GM13977 (cell line): ENCODE measurements at regions not wholly inside any gene's neighbourhood (a gene's known extent, or its start where the extent isn't known, plus 50 kb on each side); places are given as distances from the start of the nearest gene placed in this dataset.

Experiments
- DNase-seq: peaks from one replicate; pipeline ENCODE4 v3.0.0; 2012; ENCODE audit warnings: low spot score
- CTCF ChIP-seq: IDR thresholded peaks from 2 replicates; pipeline ENCODE4 v1.5.1; 2012; ENCODE audit warnings: mild to moderate bottlenecking, control low read depth; ENCODE audit not compliant: insufficient read depth; ENCODE audit errors: extremely low read depth, missing control alignments
- in situ Hi-C: fragments of 300-500 bp; cut with MboI; formaldehyde crosslinking; loops from one replicate; pipeline ENCODE4 v1.12.0; 2022; ENCODE audit warnings: low sequenced_read_pairs, low pct_unique_long_range_greater_than_20kb, mixed read lengths, inconsistent platforms; ENCODE audit not compliant: unreplicated experiment

DNA sequence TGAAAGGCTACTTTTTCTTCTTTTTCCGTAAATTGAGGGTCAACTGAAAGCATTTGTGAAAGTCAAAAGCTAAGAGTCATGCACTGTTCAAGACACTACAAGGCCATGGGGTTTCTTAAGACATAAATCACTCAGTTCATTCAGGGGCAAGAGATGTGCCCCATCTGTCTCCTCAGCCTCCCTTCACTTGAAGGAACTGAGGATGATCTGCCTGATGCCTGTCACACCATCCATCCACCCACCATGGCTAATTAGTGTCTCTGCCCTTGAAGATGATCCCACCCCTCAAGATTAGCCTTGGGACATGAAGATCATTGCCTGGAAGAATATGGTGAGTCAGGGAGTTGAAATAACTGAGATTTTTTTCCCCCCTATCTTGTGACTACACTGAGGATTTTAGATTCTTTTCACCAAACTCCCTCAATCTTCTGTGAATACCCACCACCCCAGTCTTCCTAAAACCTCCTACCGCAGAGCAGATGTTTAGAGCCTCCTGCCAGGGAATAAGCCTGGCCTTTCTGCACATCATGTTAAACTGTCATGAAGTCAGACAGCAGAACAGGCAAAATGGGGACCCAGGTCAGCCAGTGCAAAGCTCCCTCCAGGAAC lies 88.6 kb upstream of the LMO4 start:
- in situ Hi-C loops, result no loop called here
- no peak for DNase-seq
- no peak for TF ChIP-seq CTCF

DNA sequence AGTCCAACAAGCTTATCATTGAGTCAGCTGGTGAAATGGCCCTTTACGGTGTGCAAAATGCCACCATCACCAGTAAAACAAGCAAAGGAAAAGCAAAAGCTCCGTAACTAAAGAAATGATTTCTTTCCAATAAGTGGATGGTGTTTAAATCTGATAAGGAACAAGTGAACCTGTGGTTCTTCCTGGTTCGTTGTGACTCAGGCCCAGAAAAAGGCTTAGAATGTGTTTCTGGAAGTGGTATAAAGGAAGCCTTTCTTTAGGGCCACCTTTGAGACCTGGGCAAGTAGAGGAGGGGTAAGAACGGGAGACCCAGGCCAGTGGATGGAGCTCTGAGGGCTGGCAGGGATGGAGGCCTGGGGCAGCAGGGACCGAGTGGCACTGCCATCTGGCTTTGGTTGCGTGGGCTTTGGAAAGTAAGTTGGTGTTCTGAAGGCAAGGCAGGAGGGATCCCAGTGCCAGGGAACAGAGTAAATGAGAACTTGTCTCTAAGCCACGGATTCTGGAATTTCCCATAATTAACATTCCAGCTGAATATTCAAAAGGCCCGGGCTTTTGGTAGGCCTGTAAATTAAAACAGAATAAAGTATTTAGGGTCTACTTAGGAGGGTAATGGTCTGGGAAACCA lies 87.9 kb upstream of the LMO4 start:
- in situ Hi-C loops, result no loop called here
- no peak for DNase-seq
- no peak for TF ChIP-seq CTCF

DNA sequence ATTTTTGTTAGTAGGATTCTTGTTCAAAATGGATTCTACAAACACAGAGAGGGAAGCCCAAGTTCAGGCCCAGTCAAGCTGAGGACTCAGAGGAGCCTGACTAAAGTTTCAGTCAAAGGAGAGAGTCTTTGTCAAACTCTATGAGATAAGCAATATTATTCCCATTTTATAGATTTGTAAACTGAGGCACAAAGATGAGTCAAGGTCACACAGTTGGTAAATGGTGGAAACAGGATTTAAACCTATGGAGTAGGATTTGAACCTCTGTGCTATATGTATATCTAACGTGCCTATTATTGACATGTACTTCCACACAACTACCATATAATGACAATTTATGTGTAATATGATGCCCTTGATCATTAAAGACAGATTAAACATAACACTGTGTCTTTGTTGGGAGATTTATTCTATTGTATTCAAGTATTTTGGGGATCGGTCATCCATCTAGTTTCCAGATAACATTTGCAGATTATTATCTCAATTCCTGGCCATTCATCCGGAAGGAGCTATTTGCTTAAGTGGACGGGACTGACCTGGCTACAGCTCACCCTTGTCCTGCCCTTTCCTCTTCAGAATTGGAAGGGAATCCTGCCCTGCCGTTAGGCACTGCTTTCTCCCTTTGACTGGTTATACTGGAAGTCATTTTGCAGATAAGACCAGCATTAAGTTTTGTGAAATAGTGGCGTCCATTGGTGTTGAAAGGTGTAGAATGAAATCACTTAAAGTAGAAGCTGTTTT lies 86.1 kb upstream of the LMO4 start:
- in situ Hi-C loops, result no loop called here
- no peak for TF ChIP-seq CTCF
- DNase-seq, result no peak

DNA sequence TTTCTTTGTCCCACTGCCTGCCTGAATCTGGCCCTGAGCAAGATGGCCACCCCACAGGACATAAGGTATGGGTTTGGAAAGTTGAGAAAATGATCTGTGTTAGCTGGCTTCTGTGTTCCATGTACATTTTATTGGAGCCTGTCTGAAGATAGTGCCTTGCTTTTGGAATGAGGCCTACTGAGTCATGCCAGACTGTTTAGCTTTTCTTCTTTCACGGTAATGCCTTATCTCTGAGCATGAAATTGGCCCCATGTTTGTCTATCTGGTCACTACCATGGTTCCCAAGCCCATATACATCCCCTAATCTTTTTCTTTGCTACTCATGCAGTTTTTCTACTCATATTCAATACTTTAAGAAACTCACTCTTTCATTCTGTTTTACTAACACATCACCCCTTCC lies 85.1 kb upstream of the LMO4 start:
- in situ Hi-C loops, result no loop called here
- no peak for DNase-seq
- TF ChIP-seq CTCF, result no peak

GRCh38 chr1:87246436-87246835 lies 82.2 kb upstream of the LMO4 start:
- in situ Hi-C loops, result no loop called here
- no peak for DNase-seq
- TF ChIP-seq CTCF, result no peak

DNA sequence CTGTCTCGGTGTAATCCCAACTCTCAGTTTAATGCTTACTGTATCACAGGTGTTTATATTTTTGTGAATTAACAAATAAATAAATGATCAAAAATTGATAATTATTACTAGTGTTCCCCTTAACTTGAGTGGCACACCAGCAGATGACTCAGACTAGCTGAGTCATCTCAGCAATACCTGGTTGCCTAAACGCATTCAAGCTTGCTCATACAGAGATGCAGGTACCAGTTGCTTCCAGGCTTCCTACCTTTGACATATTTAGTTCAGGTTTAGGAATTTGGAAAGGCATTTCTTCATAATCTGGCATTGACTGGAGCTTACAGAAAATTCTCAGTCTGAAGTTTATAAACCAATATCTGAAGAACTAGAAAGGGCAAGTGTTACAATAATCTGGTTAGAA lies 78.9 kb upstream of the LMO4 start:
- DNase-seq, result no peak
- in situ Hi-C loops, result no loop called here
- TF ChIP-seq CTCF, result no peak
